CD14-positive monocyte (primary cell): ENCODE measurements at regions not wholly inside any gene's neighbourhood (a gene's known extent, or its start where the extent isn't known, plus 50 kb on each side); places are given as distances from the start of the nearest gene placed in this dataset.

Experiments used
- DNase-seq, 3 donors: peaks; one replicate each; pipeline ENCODE4 v3.0.0-alpha.2; 2011 to 2022
- H2AFZ ChIP-seq: 2 replicates; pipeline ENCODE4 v1.6.0; 2012; ENCODE audit warnings: mild to moderate bottlenecking, low read depth, low read length, inconsistent platforms; ENCODE audit not compliant: insufficient read depth, poor library complexity, severe bottlenecking
- H3K27ac ChIP-seq, 2 donors: 1 replicate in 1 of 2; 2 replicates in 1 of 2; pipeline ENCODE4 v1.5.1; 2012 to 2013; ENCODE audit warnings: low read length in 2 of 2, control low read depth in 1 of 2, inconsistent platforms in 1 of 2, low read depth in 1 of 2, mild to moderate bottlenecking in 1 of 2
- H3K27me3 ChIP-seq, 2 donors: one replicate each; pipeline versions ENCODE4 v1.6.0 to v1.6.1; 2011 to 2013; ENCODE audit warnings: low read length in 2 of 2; ENCODE audit not compliant: control insufficient read depth in 2 of 2, insufficient read depth in 2 of 2
- H3K36me3 ChIP-seq, 2 donors: replicated peaks in 1 of 2; 1 replicate in 1 of 2; 2 replicates in 1 of 2; pipeline versions ENCODE4 v1.5.1 to v1.6.1; 2012 to 2013; ENCODE audit warnings: low read length in 2 of 2, control low read depth in 1 of 2, inconsistent platforms in 1 of 2, mild to moderate bottlenecking in 1 of 2; ENCODE audit not compliant: insufficient read depth in 2 of 2, control insufficient read depth in 1 of 2
- H3K4me1 ChIP-seq, 2 donors: 1 replicate in 1 of 2; 2 replicates in 1 of 2; pipeline versions ENCODE4 v1.5.1 to v1.6.1; 2012 to 2013; ENCODE audit warnings: low read length in 2 of 2, control low read depth in 1 of 2, inconsistent platforms in 1 of 2, mild to moderate bottlenecking in 1 of 2, moderate library complexity in 1 of 2; ENCODE audit not compliant: insufficient read depth in 2 of 2, control insufficient read depth in 1 of 2
- H3K4me2 ChIP-seq: replicated peaks from 2 replicates; pipeline ENCODE3; 2012; ENCODE audit warnings: low read length, moderate library complexity, mild to moderate bottlenecking; ENCODE audit not compliant: poor library complexity, severe bottlenecking; ENCODE audit errors: extremely low read depth
- H3K4me3 ChIP-seq, 3 experiments: fragments of 200-600 bp in 1 of 3; sonication (generic) in 1 of 3; replicated peaks in 1 of 3; 1 replicate in 2 of 3; 2 replicates in 1 of 3; pipeline ENCODE4 v1.5.1; 2011 to 2013; ENCODE audit warnings: low read length in 3 of 3, mild to moderate bottlenecking in 3 of 3, control low read depth in 2 of 3, low read depth in 2 of 3, inconsistent platforms in 1 of 3, moderate library complexity in 1 of 3
- H3K79me2 ChIP-seq: 2 replicates; pipeline ENCODE4 v1.6.0; 2012; ENCODE audit warnings: mild to moderate bottlenecking, control low read depth, inconsistent platforms, low read length, moderate library complexity; ENCODE audit not compliant: insufficient read depth
- H3K9ac ChIP-seq: 2 replicates; pipeline ENCODE4 v1.6.0; 2017; ENCODE audit warnings: low read length, mild to moderate bottlenecking; ENCODE audit not compliant: insufficient read depth, poor library complexity, severe bottlenecking
- H3K9me3 ChIP-seq, 2 donors: replicated peaks in 1 of 2; 1 replicate in 1 of 2; 2 replicates in 1 of 2; pipeline versions ENCODE4 v1.5.1 to v1.6.1; 2012 to 2013; ENCODE audit warnings: low read length in 2 of 2, control low read depth in 1 of 2; ENCODE audit not compliant: control insufficient read depth in 1 of 2, insufficient read depth in 1 of 2
- H4K20me1 ChIP-seq: 2 replicates; pipeline ENCODE4 v1.6.0; 2012; ENCODE audit warnings: mild to moderate bottlenecking, low read length, control low read depth, moderate library complexity; ENCODE audit not compliant: insufficient read depth
- H3K27ac Mint-ChIP-seq, 7 donors: one replicate each; pipeline ENCODE4 v1.8.0; 2020; ENCODE audit warnings: mild to moderate bottlenecking in 7 of 7, mixed read lengths in 7 of 7, moderate library complexity in 6 of 7, inconsistent platforms in 2 of 7
- H3K27me3 Mint-ChIP-seq, 3 donors: one replicate each; pipeline ENCODE4 v1.8.0; 2021 to 2022; ENCODE audit warnings: low read depth in 3 of 3, mild to moderate bottlenecking in 3 of 3, mixed read lengths in 3 of 3, moderate library complexity in 3 of 3, inconsistent platforms in 1 of 3
- H3K36me3 Mint-ChIP-seq, 2 donors: one replicate each; pipeline ENCODE4 v1.8.0; 2020; ENCODE audit warnings: mixed read lengths in 2 of 2, inconsistent platforms in 1 of 2, mild to moderate bottlenecking in 1 of 2
- H3K4me1 Mint-ChIP-seq: one replicate; pipeline ENCODE4 v1.8.0; 2020; ENCODE audit warnings: mild to moderate bottlenecking, mixed read lengths
- H3K4me3 Mint-ChIP-seq, 2 donors: one replicate each; pipeline ENCODE4 v1.8.0; 2020; ENCODE audit warnings: mild to moderate bottlenecking in 2 of 2, mixed read lengths in 2 of 2, moderate library complexity in 1 of 2
- H3K9me3 Mint-ChIP-seq, 7 donors: one replicate each; pipeline ENCODE4 v1.8.0; 2020 to 2022; ENCODE audit warnings: mixed read lengths in 7 of 7, mild to moderate bottlenecking in 6 of 7, moderate library complexity in 6 of 7, inconsistent platforms in 2 of 7
- CTCF ChIP-seq: fragments of 200-600 bp; IDR thresholded peaks from one replicate; pipeline ENCODE4 v1.8.0; 2022; ENCODE audit warnings: antibody characterized with exemption, mild to moderate bottlenecking
- WGBS: methylation state at CpG from one replicate; pipeline ENCODE4 v1.1.5; 2013; ENCODE audit warnings: missing lambda C conversion rate; ENCODE audit not compliant: insufficient coverage; 5-methylcytosine and 5-hydroxymethylcytosine counted together
- intact Hi-C, 2 donors: fragments of 100-400 bp; cut with micrococcal nuclease; formaldehyde crosslinking; loops; one replicate each; pipeline versions ENCODE4 v1.15.0 to v1.15.1; 2023

- Histone ChIP-seq H4K20me1 (no peaks in the 10 kb centered on the region), H3K36me3 (no peaks in the 10 kb centered on the region), H3K79me2 (no peaks in the 10 kb centered on the region), H3K27ac (no peak overlapping the region), H3K9ac (no peak overlapping the region), H3K27me3 (no peaks in the 10 kb centered on the region), H3K4me2 (no peak overlapping the region), H2AFZ (no peak overlapping the region), H3K9me3 (no peaks in the 10 kb centered on the region), H3K4me3 (no peak overlapping the region), H3K4me1 (no peaks in the 10 kb centered on the region)
- intact Hi-C loops = no loop called here
- H3K36me3 Mint-ChIP-seq = no peaks in the 10 kb centered on the region
- TF ChIP-seq CTCF = no peak
- no peaks in the 10 kb centered on the region for H3K27me3 Mint-ChIP-seq
- no peaks in the 10 kb centered on the region for H3K4me1 Mint-ChIP-seq
- 57% methylated on average over 7 of the region's 7 CpGs for WGBS
- H3K4me3 Mint-ChIP-seq = no peak overlapping the region
- H3K9me3 Mint-ChIP-seq = peaks cover 0 to 9% (median 1%) of the 10 kb centered on the region in 7 donors
- no peak overlapping the region for H3K27ac Mint-ChIP-seq
- no peak for DNase-seq
Measured at GRCh38 chr17:12591021-12591735, 74.5 kb upstream of the MYOCD start.

GRCh38 chr17:12592941-12593340 is 72.7 kb upstream of the MYOCD start:
- no peak for DNase-seq
- no peaks in the 10 kb centered on the region for H3K36me3 Mint-ChIP-seq
- H3K4me3 Mint-ChIP-seq = no peak overlapping the region
- intact Hi-C loops = no loop called here
- Histone ChIP-seq H3K4me1 (no peaks in the 10 kb centered on the region), H3K4me2 (no peak overlapping the region), H2AFZ (no peak overlapping the region), H3K9ac (no peak overlapping the region), H3K27ac (no peak overlapping the region), H4K20me1 (no peaks in the 10 kb centered on the region), H3K4me3 (no peak overlapping the region), H3K36me3 (no peaks in the 10 kb centered on the region), H3K9me3 (no peaks in the 10 kb centered on the region), H3K79me2 (no peaks in the 10 kb centered on the region), H3K27me3 (no peaks in the 10 kb centered on the region)
- no peak overlapping the region for H3K27ac Mint-ChIP-seq
- peaks cover 0 to 13% (median 5%) of the 10 kb centered on the region in 7 donors for H3K9me3 Mint-ChIP-seq
- 60% methylated on average over 1 of the region's 3 CpGs for WGBS
- TF ChIP-seq CTCF = no peak
- no peaks in the 10 kb centered on the region for H3K4me1 Mint-ChIP-seq
- no peaks in the 10 kb centered on the region for H3K27me3 Mint-ChIP-seq
